ENCODE measurements at regions not wholly inside any gene's neighbourhood (a gene's known extent, or its start where the extent isn't known, plus 50 kb on each side); places are given as distances from the start of the nearest gene placed in this dataset.
"Not testable (repeated sequence)": the region's sequence is repeated elsewhere in the genome, so short reads cannot be mapped to it uniquely, and the experiment has no call there.

GRCh38 chr13:60214213-60215055, 50.7 kb upstream of the DIAPH3 start:
- H3K4me3 ChIP-seq (ENCODE audit: low read depth, low read length): no peak overlapping the region
- DNase-seq (ENCODE audit: low read depth): no peak

- no peak overlapping the region for H3K4me3 ChIP-seq (ENCODE audit: low read depth, low read length)
- DNase-seq (ENCODE audit: low read depth): no peak
Observed at GRCh38 chr13:60220072-60220471, 56.3 kb upstream of the DIAPH3 start.

- no peak for DNase-seq (ENCODE audit: low read depth)
- H3K4me3 ChIP-seq (ENCODE audit: low read depth, low read length): no peak overlapping the region
Observed at GRCh38 chr13:60221581-60221980, 57.9 kb upstream of the DIAPH3 start.

GRCh38 chr13:60226507-60226906, 62.8 kb upstream of the DIAPH3 start:
- H3K4me3 ChIP-seq (ENCODE audit: low read depth, low read length): no peak overlapping the region
- DNase-seq (ENCODE audit: low read depth): peak; percentile 4

GRCh38 chr13:60227158-60227557, 63.4 kb upstream of the DIAPH3 start:
- no peak for DNase-seq (ENCODE audit: low read depth)

GRCh38 chr13:60229708-60230272, 66.1 kb upstream of the DIAPH3 start:
- DNase-seq (ENCODE audit: low read depth): no peak
- H3K4me3 ChIP-seq (ENCODE audit: low read depth, low read length): no peak overlapping the region

More at GRCh38 chr13:60227158-60227557, 63.4 kb upstream of the DIAPH3 start:
- no peak overlapping the region for H3K4me3 ChIP-seq (ENCODE audit: low read depth, low read length)

GRCh38 chr13:60230593-60230992, 66.9 kb upstream of the DIAPH3 start:
- DNase-seq (ENCODE audit: low read depth): no peak
- H3K4me3 ChIP-seq (ENCODE audit: low read depth, low read length): no peak overlapping the region

GRCh38 chr13:60242043-60242595, 78.4 kb upstream of the DIAPH3 start:
- DNase-seq (ENCODE audit: low read depth): no peak
- no peak overlapping the region for H3K4me3 ChIP-seq (ENCODE audit: low read depth, low read length)

GRCh38 chr13:60244381-60244780, 80.7 kb upstream of the DIAPH3 start:
- no peak for DNase-seq (ENCODE audit: low read depth)
- no peak overlapping the region for H3K4me3 ChIP-seq (ENCODE audit: low read depth, low read length)

GRCh38 chr13:60251419-60251818, 87.7 kb upstream of the DIAPH3 start:
- H3K4me3 ChIP-seq (ENCODE audit: low read depth, low read length); DNase-seq (ENCODE audit: low read depth): not testable (repeated sequence)

- no peak for DNase-seq (ENCODE audit: low read depth)
- no peak overlapping the region for H3K4me3 ChIP-seq (ENCODE audit: low read depth, low read length)
Observed at GRCh38 chr13:60258349-60258748, 94.6 kb upstream of the DIAPH3 start.

- no peak overlapping the region for H3K4me3 ChIP-seq (ENCODE audit: low read depth, low read length)
- no peak for DNase-seq (ENCODE audit: low read depth)
Observed at GRCh38 chr13:60260440-60260839, 96.7 kb upstream of the DIAPH3 start.

GRCh38 chr13:60261432-60262351, 98.0 kb upstream of the DIAPH3 start:
- no peak overlapping the region for H3K4me3 ChIP-seq (ENCODE audit: low read depth, low read length)
- no peak for DNase-seq (ENCODE audit: low read depth)

GRCh38 chr13:60265566-60265965, 101.8 kb upstream of the DIAPH3 start:
- DNase-seq (ENCODE audit: low read depth): no peak
- H3K4me3 ChIP-seq (ENCODE audit: low read depth, low read length): no peak overlapping the region

- DNase-seq (ENCODE audit: low read depth): no peak
- H3K4me3 ChIP-seq (ENCODE audit: low read depth, low read length): peak overlapping the region; percentile 50
Observed at GRCh38 chr13:60267498-60268202, 103.9 kb upstream of the DIAPH3 start.

- no peak for DNase-seq (ENCODE audit: low read depth)
- peak overlapping the region; percentile 50 for H3K4me3 ChIP-seq (ENCODE audit: low read depth, low read length)
Observed at GRCh38 chr13:60268203-60268555, 104.5 kb upstream of the DIAPH3 start.

- no peak for DNase-seq (ENCODE audit: low read depth)
- H3K4me3 ChIP-seq (ENCODE audit: low read depth, low read length): no peak overlapping the region
Observed at GRCh38 chr13:60273971-60274527, 110.3 kb upstream of the DIAPH3 start.

GRCh38 chr13:60274655-60275054, 110.9 kb upstream of the DIAPH3 start:
- DNase-seq (ENCODE audit: low read depth): no peak
- H3K4me3 ChIP-seq (ENCODE audit: low read depth, low read length): no peak overlapping the region

- DNase-seq (ENCODE audit: low read depth): no peak
- H3K4me3 ChIP-seq (ENCODE audit: low read depth, low read length): no peak overlapping the region
Observed at GRCh38 chr13:60275208-60275607, 111.5 kb upstream of the DIAPH3 start.

Data from skeletal muscle cell (primary cell).